ENCODE measurements at regions not wholly inside any gene's neighbourhood (a gene's known extent, or its start where the extent isn't known, plus 50 kb on each side); places are given as distances from the start of the nearest gene placed in this dataset.

GRCh38 chr3:107116251-107116650, 261.0 kb upstream of the CCDC54 start:
- H3K9me3 ChIP-seq (ENCODE audit: control insufficient read depth, insufficient read depth, low read length): no peaks in the 10 kb centered on the region
- H3K4me1 ChIP-seq (ENCODE audit: insufficient read depth, low read length): peaks cover 3% of the 10 kb centered on the region; the same call in 1 of the 2 replicates
- H3K36me3 ChIP-seq (ENCODE audit: insufficient read depth, low read length): no peaks in the 10 kb centered on the region
- H3K9ac ChIP-seq (ENCODE audit: low read depth, low read length): no peak overlapping the region

GRCh38 chr3:107117156-107117555, 260.1 kb upstream of the CCDC54 start:
- Histone ChIP-seq H3K9me3 (ENCODE audit: control insufficient read depth, insufficient read depth, low read length) (no peaks in the 10 kb centered on the region), H3K9ac (ENCODE audit: low read depth, low read length) (no peak overlapping the region), H3K4me1 (ENCODE audit: insufficient read depth, low read length) (peaks cover 3% of the 10 kb centered on the region; the same call in 1 of the 2 replicates), H3K36me3 (ENCODE audit: insufficient read depth, low read length) (no peaks in the 10 kb centered on the region)

- Histone ChIP-seq H3K4me1 (ENCODE audit: insufficient read depth, low read length) (peaks cover 3% of the 10 kb centered on the region; the same call in 1 of the 2 replicates), H3K36me3 (ENCODE audit: insufficient read depth, low read length) (no peaks in the 10 kb centered on the region), H3K9ac (ENCODE audit: low read depth, low read length) (no peak overlapping the region), H3K9me3 (ENCODE audit: control insufficient read depth, insufficient read depth, low read length) (no peaks in the 10 kb centered on the region)
These were observed 259.2 kb upstream of the CCDC54 start for GRCh38 chr3:107117922-107118536.

GRCh38 chr3:107124885-107125284, 252.4 kb upstream of the CCDC54 start:
- no peaks in the 10 kb centered on the region for H3K36me3 ChIP-seq (ENCODE audit: insufficient read depth, low read length)
- H3K9ac ChIP-seq (ENCODE audit: low read depth, low read length): no peak overlapping the region
- no peaks in the 10 kb centered on the region for H3K9me3 ChIP-seq (ENCODE audit: control insufficient read depth, insufficient read depth, low read length)
- no peaks in the 10 kb centered on the region; the same call in 1 of the 2 replicates for H3K4me1 ChIP-seq (ENCODE audit: insufficient read depth, low read length)

- Histone ChIP-seq H3K9me3 (ENCODE audit: control insufficient read depth, insufficient read depth, low read length) (no peaks in the 10 kb centered on the region), H3K9ac (ENCODE audit: low read depth, low read length) (no peak overlapping the region), H3K36me3 (ENCODE audit: insufficient read depth, low read length) (no peaks in the 10 kb centered on the region), H3K4me1 (ENCODE audit: insufficient read depth, low read length) (no peaks in the 10 kb centered on the region; the same call in 1 of the 2 replicates)
These were observed 248.3 kb upstream of the CCDC54 start for GRCh38 chr3:107128946-107129345.

- H3K9me3 ChIP-seq (ENCODE audit: control insufficient read depth, insufficient read depth, low read length): no peaks in the 10 kb centered on the region
- H3K9ac ChIP-seq (ENCODE audit: low read depth, low read length): no peak overlapping the region
- no peaks in the 10 kb centered on the region for H3K4me1 ChIP-seq (ENCODE audit: insufficient read depth, low read length)
- H3K36me3 ChIP-seq (ENCODE audit: insufficient read depth, low read length): no peaks in the 10 kb centered on the region
These were observed 247.0 kb upstream of the CCDC54 start for GRCh38 chr3:107130089-107130700.

GRCh38 chr3:107132674-107133073, 244.6 kb upstream of the CCDC54 start:
- H3K9ac ChIP-seq (ENCODE audit: low read depth, low read length): no peak overlapping the region
- H3K36me3 ChIP-seq (ENCODE audit: insufficient read depth, low read length): no peaks in the 10 kb centered on the region
- no peaks in the 10 kb centered on the region for H3K9me3 ChIP-seq (ENCODE audit: control insufficient read depth, insufficient read depth, low read length)
- H3K4me1 ChIP-seq (ENCODE audit: insufficient read depth, low read length): no peaks in the 10 kb centered on the region

- Histone ChIP-seq H3K9ac (ENCODE audit: low read depth, low read length) (no peak overlapping the region), H3K9me3 (ENCODE audit: control insufficient read depth, insufficient read depth, low read length) (no peaks in the 10 kb centered on the region), H3K4me1 (ENCODE audit: insufficient read depth, low read length) (no peaks in the 10 kb centered on the region), H3K36me3 (ENCODE audit: insufficient read depth, low read length) (no peaks in the 10 kb centered on the region)
These were observed 243.3 kb upstream of the CCDC54 start for GRCh38 chr3:107133891-107134290.

- peaks cover 9% of the 10 kb centered on the region; the same call in 1 of the 2 replicates for H3K4me1 ChIP-seq (ENCODE audit: insufficient read depth, low read length)
- H3K9ac ChIP-seq (ENCODE audit: low read depth, low read length): no peak overlapping the region
- peaks cover 3% of the 10 kb centered on the region for H3K9me3 ChIP-seq (ENCODE audit: control insufficient read depth, insufficient read depth, low read length)
- no peaks in the 10 kb centered on the region for H3K36me3 ChIP-seq (ENCODE audit: insufficient read depth, low read length)
These were observed 235.1 kb upstream of the CCDC54 start for GRCh38 chr3:107142171-107142570.

GRCh38 chr3:107142786-107143575, 234.3 kb upstream of the CCDC54 start:
- Histone ChIP-seq H3K9me3 (ENCODE audit: control insufficient read depth, insufficient read depth, low read length) (peaks cover 3% of the 10 kb centered on the region), H3K9ac (ENCODE audit: low read depth, low read length) (no peak overlapping the region), H3K36me3 (ENCODE audit: insufficient read depth, low read length) (no peaks in the 10 kb centered on the region), H3K4me1 (ENCODE audit: insufficient read depth, low read length) (peaks cover 9% of the 10 kb centered on the region; the same call in 1 of the 2 replicates)

- no peaks in the 10 kb centered on the region for H3K4me1 ChIP-seq (ENCODE audit: insufficient read depth, low read length)
- H3K9me3 ChIP-seq (ENCODE audit: control insufficient read depth, insufficient read depth, low read length): no peaks in the 10 kb centered on the region
- no peak overlapping the region for H3K9ac ChIP-seq (ENCODE audit: low read depth, low read length)
- no peaks in the 10 kb centered on the region for H3K36me3 ChIP-seq (ENCODE audit: insufficient read depth, low read length)
These were observed 226.6 kb upstream of the CCDC54 start for GRCh38 chr3:107150675-107151074.

- no peaks in the 10 kb centered on the region for H3K4me1 ChIP-seq (ENCODE audit: insufficient read depth, low read length)
- no peaks in the 10 kb centered on the region for H3K36me3 ChIP-seq (ENCODE audit: insufficient read depth, low read length)
- no peak overlapping the region for H3K9ac ChIP-seq (ENCODE audit: low read depth, low read length)
- H3K9me3 ChIP-seq (ENCODE audit: control insufficient read depth, insufficient read depth, low read length): no peaks in the 10 kb centered on the region
These were observed 223.3 kb upstream of the CCDC54 start for GRCh38 chr3:107153981-107154380.

- Histone ChIP-seq H3K9me3 (ENCODE audit: control insufficient read depth, insufficient read depth, low read length) (0 out of 2 replicates have a peak, but pooled peaks cover 2% of the 10 kb centered on the region), H3K9ac (ENCODE audit: low read depth, low read length) (no peak overlapping the region), H3K4me1 (ENCODE audit: insufficient read depth, low read length) (no peaks in the 10 kb centered on the region), H3K36me3 (ENCODE audit: insufficient read depth, low read length) (no peaks in the 10 kb centered on the region; the same call in 1 of the 2 replicates)
These were observed 204.8 kb upstream of the CCDC54 start for GRCh38 chr3:107172411-107172810.

GRCh38 chr3:107184375-107184774, 192.9 kb upstream of the CCDC54 start:
- Histone ChIP-seq H3K9me3 (ENCODE audit: control insufficient read depth, insufficient read depth, low read length) (no peaks in the 10 kb centered on the region), H3K4me1 (ENCODE audit: insufficient read depth, low read length) (no peaks in the 10 kb centered on the region), H3K36me3 (ENCODE audit: insufficient read depth, low read length) (no peaks in the 10 kb centered on the region), H3K9ac (ENCODE audit: low read depth, low read length) (no peak overlapping the region)

GRCh38 chr3:107188262-107188661, 189.0 kb upstream of the CCDC54 start:
- H3K9ac ChIP-seq (ENCODE audit: low read depth, low read length): no peak overlapping the region
- no peaks in the 10 kb centered on the region for H3K9me3 ChIP-seq (ENCODE audit: control insufficient read depth, insufficient read depth, low read length)
- H3K36me3 ChIP-seq (ENCODE audit: insufficient read depth, low read length): no peaks in the 10 kb centered on the region
- H3K4me1 ChIP-seq (ENCODE audit: insufficient read depth, low read length): no peaks in the 10 kb centered on the region

Measured in ES-I3 (cell line).